Fibroblast of peridontal ligament (primary cell): ENCODE measurements at regions not wholly inside any gene's neighbourhood (a gene's known extent, or its start where the extent isn't known, plus 50 kb on each side); places are given as distances from the start of the nearest gene placed in this dataset.

Source experiments
- DNase-seq: peaks from one replicate; pipeline ENCODE4 v3.0.0-alpha.2; 2010; ENCODE audit errors: extremely low read depth

DNA sequence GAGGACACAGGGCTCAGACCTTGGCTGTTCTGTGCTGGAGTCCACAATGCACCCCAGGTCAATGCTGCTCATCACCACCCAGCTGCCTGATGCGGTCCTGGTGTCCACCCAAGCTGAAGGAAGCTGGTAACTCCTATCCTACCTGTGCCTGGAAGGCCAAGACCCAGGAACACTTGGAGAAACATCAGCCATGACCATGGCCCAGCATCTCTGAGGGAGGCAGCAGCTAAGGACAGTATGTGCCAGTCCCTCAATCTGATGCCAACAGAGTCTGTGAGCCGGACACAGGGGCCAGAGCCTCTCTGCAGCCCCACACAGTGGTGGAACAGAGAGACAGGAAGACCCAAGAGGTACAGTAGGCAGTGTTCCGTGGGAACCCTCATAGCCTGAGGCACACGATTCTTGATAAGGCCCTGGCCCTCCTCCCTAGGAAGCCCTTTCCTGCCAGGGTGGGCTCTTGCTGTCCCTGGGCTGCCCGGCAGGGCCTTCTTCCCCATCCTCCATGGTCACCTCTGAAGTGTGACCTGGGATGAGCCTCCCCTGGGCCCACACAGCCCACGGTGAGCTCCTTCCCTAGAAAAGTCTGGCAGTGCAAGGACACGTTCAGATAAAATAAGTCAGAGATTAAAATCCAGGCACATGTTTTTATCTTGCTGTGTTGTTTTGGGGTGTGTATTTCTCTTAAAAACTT, 170.7 kb downstream of the THBS2 start:
- no peak for DNase-seq

GRCh38 chr6:169082093-169082492, 171.6 kb downstream of the THBS2 start:
- DNase-seq: peak; percentile 30

DNA sequence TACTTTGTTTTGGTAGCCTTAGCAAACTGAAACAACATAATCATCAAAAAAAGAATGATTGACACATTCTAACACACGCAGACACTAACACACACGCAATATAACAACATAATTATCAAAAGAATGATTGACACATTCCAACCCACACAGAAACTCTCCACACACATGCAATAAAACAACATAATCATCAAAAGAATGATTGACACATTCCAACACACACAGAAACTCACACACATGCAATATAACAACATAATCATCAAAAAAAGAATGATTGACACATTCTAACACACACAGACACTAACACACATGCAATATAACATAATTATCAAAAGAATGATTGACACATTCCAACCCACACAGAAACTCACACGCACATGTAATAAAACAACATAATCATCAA, 172.4 kb downstream of the THBS2 start:
- no peak for DNase-seq

GRCh38 chr6:169079650-169080049, 174.0 kb downstream of the THBS2 start:
- DNase-seq: no peak

- no peak for DNase-seq
Measured at GRCh38 chr6:169078399-169079145, 175.1 kb downstream of the THBS2 start.

GRCh38 chr6:169075915-169076654, 177.6 kb downstream of the THBS2 start:
- no peak for DNase-seq

DNA sequence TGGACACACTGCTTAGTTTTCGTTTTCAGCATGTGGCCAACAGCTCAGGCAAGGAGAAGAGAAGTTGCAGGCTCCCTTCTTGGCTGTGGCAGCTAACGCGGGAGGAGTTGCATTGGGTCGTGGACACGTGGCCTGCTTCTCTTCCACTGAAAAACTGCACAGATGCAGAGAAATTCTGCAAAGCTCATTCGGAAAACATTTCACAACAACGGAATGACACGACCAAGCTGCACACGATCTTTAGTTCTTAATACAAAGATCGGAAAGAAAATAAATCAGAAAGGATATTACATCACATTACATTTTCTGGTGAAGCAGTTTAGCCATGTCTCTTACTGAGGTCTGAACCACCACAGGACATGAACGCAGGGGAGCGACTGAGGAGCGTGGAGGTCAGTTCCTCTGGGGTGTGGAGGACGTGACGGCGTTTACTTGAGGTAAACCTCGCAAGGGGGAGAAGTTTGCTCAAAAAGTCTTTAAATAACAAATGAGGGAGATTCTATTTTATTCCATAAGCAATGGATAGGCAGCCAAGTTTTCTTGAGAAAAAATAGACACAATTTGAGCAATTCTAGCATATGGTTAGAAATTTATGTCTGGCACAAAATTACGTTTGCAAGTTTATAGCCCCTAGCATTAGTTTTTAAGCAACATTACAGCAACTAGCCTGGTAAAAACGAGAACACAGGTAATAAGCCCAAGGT, 178.3 kb downstream of the THBS2 start:
- no peak for DNase-seq

GRCh38 chr6:169074526-169074925, 179.1 kb downstream of the THBS2 start:
- peak; percentile 58 for DNase-seq

GRCh38 chr6:169073311-169073710, 180.3 kb downstream of the THBS2 start:
- peak; percentile 98 for DNase-seq

- DNase-seq: no peak
Measured at GRCh38 chr6:169072127-169073042, 181.3 kb downstream of the THBS2 start.

DNA sequence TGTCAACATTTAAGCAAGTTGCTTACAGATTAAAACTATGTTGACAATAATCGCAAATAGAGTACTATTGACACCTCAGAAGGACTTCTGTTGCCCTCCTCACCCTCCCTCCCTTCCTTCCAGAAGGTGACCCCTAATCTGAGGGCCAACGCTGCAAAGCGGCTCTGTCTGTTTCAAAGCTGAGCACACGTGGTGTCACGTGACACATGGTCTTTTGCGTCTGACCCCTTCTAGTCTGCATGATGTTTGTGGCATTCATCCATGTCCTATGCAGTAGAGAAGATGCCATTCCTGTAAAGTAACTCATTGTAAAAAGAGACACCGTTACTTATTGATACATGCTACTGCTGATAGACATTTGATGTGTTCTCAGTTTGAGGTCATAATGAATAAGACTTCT, 182.3 kb downstream of the THBS2 start:
- no peak for DNase-seq

GRCh38 chr6:169070506-169071176, 183.0 kb downstream of the THBS2 start:
- peak; percentile 99 for DNase-seq

GRCh38 chr6:169069356-169069755, 184.3 kb downstream of the THBS2 start:
- DNase-seq: no peak

GRCh38 chr6:169064194-169064593, 189.5 kb downstream of the THBS2 start:
- DNase-seq: no peak

- no peak for DNase-seq
Measured at GRCh38 chr6:169062272-169062671, 191.4 kb downstream of the THBS2 start.

DNA sequence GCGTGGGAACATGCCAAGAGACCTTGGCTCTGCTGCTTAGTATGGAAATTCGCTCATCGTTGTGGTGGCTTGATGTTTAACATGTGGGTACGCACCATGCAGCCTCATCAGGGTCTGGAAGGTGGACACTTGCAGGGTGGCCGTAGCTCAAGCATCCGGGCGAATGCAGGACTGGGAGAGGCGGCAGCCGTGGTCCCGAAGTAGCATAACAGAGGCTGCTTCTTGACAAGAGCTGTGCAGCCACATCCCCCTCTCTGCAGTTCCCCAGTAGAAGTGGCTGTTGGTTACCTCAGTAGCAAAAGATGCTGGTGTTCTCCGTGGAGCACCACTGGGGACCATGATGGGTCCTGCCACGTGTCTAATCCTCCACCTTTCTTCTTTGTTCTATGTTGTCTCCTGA, 195.0 kb downstream of the THBS2 start:
- DNase-seq: no peak

DNA sequence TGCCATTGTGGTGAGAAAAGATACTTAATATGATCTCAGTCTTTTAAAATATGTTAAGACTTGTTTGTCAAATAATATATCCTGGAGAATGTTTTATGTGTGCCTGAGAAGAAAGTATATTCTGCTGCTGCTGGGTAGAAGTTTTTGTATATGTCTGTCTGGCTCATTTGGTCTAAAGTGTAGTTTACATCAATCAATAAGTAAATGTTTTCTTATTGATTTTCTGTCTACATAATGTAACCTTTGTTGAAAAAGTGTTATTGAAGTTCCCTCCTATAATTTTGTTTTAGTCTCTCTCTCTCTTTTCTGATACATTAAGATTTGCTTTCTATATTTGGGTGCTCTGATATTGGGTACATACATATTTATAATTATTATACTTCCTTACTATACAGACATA, 201.2 kb downstream of the THBS2 start:
- no peak for DNase-seq

GRCh38 chr6:169051371-169051770, 202.3 kb downstream of the THBS2 start:
- peak; percentile 56 for DNase-seq

- DNase-seq: no peak
Measured at GRCh38 chr6:169048865-169049205, 204.8 kb downstream of the THBS2 start.

DNA sequence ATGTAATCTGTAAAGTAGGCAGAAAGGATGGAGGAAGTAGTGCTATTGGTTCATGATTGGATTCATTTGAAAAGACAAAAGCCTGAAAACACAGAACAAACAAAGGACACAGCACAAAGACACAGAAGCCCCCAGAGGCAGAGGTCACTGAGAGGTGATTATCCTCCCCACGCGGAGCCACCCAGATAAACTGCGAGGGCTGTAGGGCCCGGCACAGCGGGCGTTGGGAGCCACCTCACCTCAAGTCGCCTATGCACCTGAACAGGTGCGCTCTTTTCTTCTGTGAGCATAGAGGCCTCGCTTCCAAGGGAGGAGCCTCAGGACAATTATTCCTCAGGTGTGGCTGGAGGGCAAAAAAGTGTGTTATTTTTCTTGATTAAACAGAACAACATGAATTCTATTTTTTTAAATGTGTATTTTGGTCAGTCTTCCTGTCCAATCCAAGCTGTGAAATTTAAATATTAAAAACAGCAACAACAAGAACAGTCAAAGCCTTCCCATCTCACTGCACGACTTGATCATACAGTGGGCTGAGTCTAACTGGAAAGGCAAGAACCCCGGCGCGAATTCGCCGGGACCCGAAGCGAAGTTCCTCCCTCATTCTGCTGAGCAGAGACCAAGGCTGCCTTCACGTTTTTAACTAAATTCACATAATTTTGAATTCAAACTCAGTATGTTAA, 205.3 kb downstream of the THBS2 start:
- no peak for DNase-seq
